Mesothelial cell of epicardium (in vitro differentiated cells): ENCODE measurements at regions not wholly inside any gene's neighbourhood (a gene's known extent, or its start where the extent isn't known, plus 50 kb on each side); places are given as distances from the start of the nearest gene placed in this dataset.

Experiments
- DNase-seq, 2 experiments: peaks; one replicate each; pipeline ENCODE4 v3.0.0; 2021; ENCODE audit warnings: low spot score in 2 of 2; ENCODE audit not compliant: unreplicated experiment in 2 of 2
- H3K27ac Mint-ChIP-seq: 2 replicates; pipeline ENCODE4 v1.8.0; 2021; ENCODE audit warnings: mixed read lengths
- H3K27me3 Mint-ChIP-seq: 2 replicates; pipeline ENCODE4 v1.8.0; 2021; ENCODE audit warnings: low read depth, mixed read lengths
- H3K36me3 Mint-ChIP-seq: 2 replicates; pipeline ENCODE4 v1.8.0; 2021; ENCODE audit warnings: mixed read lengths
- H3K4me1 Mint-ChIP-seq: 2 replicates; pipeline ENCODE4 v1.8.0; 2021; ENCODE audit warnings: mixed read lengths
- H3K4me3 Mint-ChIP-seq: 2 replicates; pipeline ENCODE4 v1.8.0; 2021; ENCODE audit warnings: mild to moderate bottlenecking, moderate library complexity, mixed read lengths
- H3K9me3 Mint-ChIP-seq: 2 replicates; pipeline ENCODE4 v1.8.0; 2021; ENCODE audit warnings: mixed read lengths
- CTCF ChIP-seq: fragments of 200-600 bp; sonication (generic); IDR thresholded peaks from one replicate; pipeline ENCODE4 v1.5.0; 2021; ENCODE audit warnings: antibody characterized with exemption; ENCODE audit not compliant: unreplicated experiment

GRCh38 chr1:232509570-232509969, 120.4 kb downstream of the SIPA1L2 start:
- no peak overlapping the region for H3K4me3 Mint-ChIP-seq
- H3K27ac Mint-ChIP-seq: peak overlapping the region; percentile 43
- DNase-seq: no peak
- H3K9me3 Mint-ChIP-seq: no peaks in the 10 kb centered on the region
- H3K4me1 Mint-ChIP-seq: peaks cover 55% of the 10 kb centered on the region
- H3K36me3 Mint-ChIP-seq: peaks cover 11% of the 10 kb centered on the region
- no peaks in the 10 kb centered on the region for H3K27me3 Mint-ChIP-seq
- TF ChIP-seq CTCF: no peak

GRCh38 chr1:232508130-232508701, 121.7 kb downstream of the SIPA1L2 start:
- Mint-ChIP-seq H3K9me3 (no peaks in the 10 kb centered on the region), H3K27me3 (no peaks in the 10 kb centered on the region), H3K27ac (no peak overlapping the region), H3K4me3 (no peak overlapping the region), H3K36me3 (peaks cover under 1% of the 10 kb centered on the region), H3K4me1 (peaks cover 58% of the 10 kb centered on the region)
- no peak for TF ChIP-seq CTCF
- no peak for DNase-seq

GRCh38 chr1:232507571-232507970, 122.4 kb downstream of the SIPA1L2 start:
- Mint-ChIP-seq H3K27ac (no peak overlapping the region), H3K27me3 (no peaks in the 10 kb centered on the region), H3K9me3 (no peaks in the 10 kb centered on the region), H3K4me3 (no peak overlapping the region), H3K4me1 (peaks cover 61% of the 10 kb centered on the region), H3K36me3 (no peaks in the 10 kb centered on the region)
- no peak for TF ChIP-seq CTCF
- DNase-seq: no peak

GRCh38 chr1:232505884-232506283, 124.0 kb downstream of the SIPA1L2 start:
- no peaks in the 10 kb centered on the region for H3K27me3 Mint-ChIP-seq
- no peak for DNase-seq
- TF ChIP-seq CTCF: no peak
- no peak overlapping the region for H3K4me3 Mint-ChIP-seq
- peaks cover 62% of the 10 kb centered on the region for H3K4me1 Mint-ChIP-seq
- H3K27ac Mint-ChIP-seq: no peak overlapping the region
- H3K9me3 Mint-ChIP-seq: no peaks in the 10 kb centered on the region
- H3K36me3 Mint-ChIP-seq: no peaks in the 10 kb centered on the region

GRCh38 chr1:232504651-232505050, 125.3 kb downstream of the SIPA1L2 start:
- no peaks in the 10 kb centered on the region for H3K36me3 Mint-ChIP-seq
- no peak for DNase-seq
- H3K27ac Mint-ChIP-seq: peak overlapping the region; percentile 4
- H3K27me3 Mint-ChIP-seq: no peaks in the 10 kb centered on the region
- no peak for TF ChIP-seq CTCF
- H3K4me3 Mint-ChIP-seq: no peak overlapping the region
- H3K9me3 Mint-ChIP-seq: no peaks in the 10 kb centered on the region
- peaks cover 58% of the 10 kb centered on the region for H3K4me1 Mint-ChIP-seq

GRCh38 chr1:232503497-232503896, 126.4 kb downstream of the SIPA1L2 start:
- H3K4me3 Mint-ChIP-seq: no peak overlapping the region

More at GRCh38 chr1:232503497-232503896, 126.4 kb downstream of the SIPA1L2 start:
- no peak overlapping the region for H3K27ac Mint-ChIP-seq
- no peaks in the 10 kb centered on the region for H3K9me3 Mint-ChIP-seq
- peaks cover 56% of the 10 kb centered on the region for H3K4me1 Mint-ChIP-seq
- no peak for TF ChIP-seq CTCF
- no peaks in the 10 kb centered on the region for H3K36me3 Mint-ChIP-seq
- no peaks in the 10 kb centered on the region for H3K27me3 Mint-ChIP-seq
- DNase-seq: no peak
